ENCODE measurements at regions not wholly inside any gene's neighbourhood (a gene's known extent, or its start where the extent isn't known, plus 50 kb on each side); places are given as distances from the start of the nearest gene placed in this dataset.

DNA sequence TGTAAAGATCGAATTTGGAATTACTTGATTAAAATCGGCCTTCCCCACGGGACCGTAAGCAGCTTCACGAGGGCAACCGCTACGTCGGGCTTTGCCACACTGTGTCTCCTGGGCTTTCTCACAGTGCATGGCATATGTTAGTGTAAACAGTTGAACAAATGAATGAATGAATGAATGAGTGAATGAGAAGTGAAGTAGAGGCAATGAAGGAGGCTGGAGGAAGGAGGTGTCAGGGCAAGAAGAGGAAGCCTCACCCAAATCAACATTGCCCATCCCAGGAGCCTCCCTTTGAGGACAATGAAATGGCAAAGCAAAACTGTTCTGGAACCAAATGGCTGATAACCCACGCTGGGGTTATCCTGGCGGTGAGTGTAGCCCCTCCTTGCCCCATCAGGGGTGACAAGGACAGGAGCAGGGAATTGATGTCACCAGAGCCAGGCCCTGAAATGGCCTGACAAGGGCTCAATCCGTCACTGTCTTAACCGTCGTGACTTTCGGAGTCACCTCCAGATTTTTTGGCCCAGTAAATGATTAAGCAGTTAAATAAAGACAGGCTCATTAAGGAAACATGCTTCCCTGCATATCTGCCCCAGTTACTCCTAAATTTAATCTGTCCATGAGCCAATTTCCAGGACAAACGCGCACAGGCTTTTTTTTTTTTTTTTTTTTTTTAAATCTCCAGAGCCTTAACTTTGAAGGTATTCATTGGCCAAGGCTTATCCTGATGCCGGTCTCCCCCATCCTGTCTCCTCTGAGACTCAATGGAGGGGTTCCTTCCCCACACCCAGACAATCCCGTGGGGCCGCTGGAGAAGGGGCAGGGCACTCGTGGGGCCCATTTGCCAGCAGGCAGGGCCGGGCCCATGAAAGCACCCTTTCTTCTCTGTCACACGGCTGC, 88.4 kb upstream of the BOD1 start:
- TF ChIP-seq, protein P1, sequence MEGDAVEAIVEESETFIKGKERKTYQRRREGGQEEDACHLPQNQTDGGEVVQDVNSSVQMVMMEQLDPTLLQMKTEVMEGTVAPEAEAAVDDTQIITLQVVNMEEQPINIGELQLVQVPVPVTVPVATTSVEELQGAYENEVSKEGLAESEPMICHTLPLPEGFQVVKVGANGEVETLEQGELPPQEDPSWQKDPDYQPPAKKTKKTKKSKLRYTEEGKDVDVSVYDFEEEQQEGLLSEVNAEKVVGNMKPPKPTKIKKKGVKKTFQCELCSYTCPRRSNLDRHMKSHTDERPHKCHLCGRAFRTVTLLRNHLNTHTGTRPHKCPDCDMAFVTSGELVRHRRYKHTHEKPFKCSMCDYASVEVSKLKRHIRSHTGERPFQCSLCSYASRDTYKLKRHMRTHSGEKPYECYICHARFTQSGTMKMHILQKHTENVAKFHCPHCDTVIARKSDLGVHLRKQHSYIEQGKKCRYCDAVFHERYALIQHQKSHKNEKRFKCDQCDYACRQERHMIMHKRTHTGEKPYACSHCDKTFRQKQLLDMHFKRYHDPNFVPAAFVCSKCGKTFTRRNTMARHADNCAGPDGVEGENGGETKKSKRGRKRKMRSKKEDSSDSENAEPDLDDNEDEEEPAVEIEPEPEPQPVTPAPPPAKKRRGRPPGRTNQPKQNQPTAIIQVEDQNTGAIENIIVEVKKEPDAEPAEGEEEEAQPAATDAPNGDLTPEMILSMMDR (IDR thresholded peaks at IDR 0.05), result no peak
- no peak for TF ChIP-seq ZFX (IDR thresholded peaks at IDR 0.05; ENCODE audit: borderline replicate concordance)
